NCI-H128 (cell line): ENCODE measurements at regions not wholly inside any gene's neighbourhood (a gene's known extent, or its start where the extent isn't known, plus 50 kb on each side); places are given as distances from the start of the nearest gene placed in this dataset.
"Not testable (repeated sequence)": the region's sequence is repeated elsewhere in the genome, so short reads cannot be mapped to it uniquely, and the experiment has no call there.

ENCODE experiments used
- DNase-seq: peaks from one replicate; lab custom pipeline; 2025; ENCODE audit not compliant: unreplicated experiment; lab: John Stamatoyannopoulos, UW

- no peak for DNase-seq
Observed at GRCh38 chr1:89436856-89437255, 73.0 kb downstream of the GBP6 start.

DNA sequence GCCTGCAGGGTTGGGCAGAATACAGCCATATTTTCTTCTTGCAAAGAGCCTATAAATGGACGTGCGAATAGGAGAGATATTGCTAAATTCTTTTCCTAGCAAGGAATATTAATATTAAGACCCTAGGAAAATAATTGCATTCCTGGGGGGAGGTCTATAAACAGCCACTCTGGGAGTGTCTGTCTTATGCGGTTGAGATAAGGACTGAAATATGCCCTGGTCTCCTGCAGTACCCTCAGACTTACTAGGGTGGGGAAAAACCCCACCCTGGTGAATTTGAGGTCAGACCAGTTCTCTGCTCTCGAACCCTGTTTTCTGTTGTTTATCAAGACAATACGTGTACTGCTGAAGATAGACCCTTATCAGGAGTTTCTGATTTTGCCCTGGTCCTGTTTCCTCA lies 74.4 kb downstream of the GBP6 start:
- not testable (repeated sequence) for DNase-seq

- DNase-seq: no peak
Observed at GRCh38 chr1:89440911-89441310, 77.1 kb downstream of the GBP6 start.

- DNase-seq: no peak
Observed at GRCh38 chr1:89444791-89445190, 79.8 kb upstream of the LRRC8B start.

DNA sequence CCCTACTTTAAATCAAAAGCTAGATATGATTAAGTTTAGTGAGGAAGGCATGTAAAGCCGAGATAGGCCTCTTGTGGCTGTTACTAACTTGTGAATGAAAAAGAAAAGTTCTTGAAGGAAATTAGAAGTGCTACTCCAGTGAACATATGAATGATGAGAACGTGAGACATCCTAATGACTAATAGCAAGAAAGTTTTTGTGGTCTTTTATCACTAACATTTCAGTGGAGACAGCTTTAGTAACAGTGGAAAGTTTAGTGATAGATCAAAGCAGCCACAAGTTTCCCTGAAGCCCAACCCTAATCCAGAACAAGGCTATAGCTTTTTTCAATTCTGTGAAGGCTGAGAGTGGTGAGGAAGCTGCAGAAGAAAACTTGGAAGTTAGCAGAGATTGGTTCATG lies 73.6 kb upstream of the LRRC8B start:
- no peak for DNase-seq

DNA sequence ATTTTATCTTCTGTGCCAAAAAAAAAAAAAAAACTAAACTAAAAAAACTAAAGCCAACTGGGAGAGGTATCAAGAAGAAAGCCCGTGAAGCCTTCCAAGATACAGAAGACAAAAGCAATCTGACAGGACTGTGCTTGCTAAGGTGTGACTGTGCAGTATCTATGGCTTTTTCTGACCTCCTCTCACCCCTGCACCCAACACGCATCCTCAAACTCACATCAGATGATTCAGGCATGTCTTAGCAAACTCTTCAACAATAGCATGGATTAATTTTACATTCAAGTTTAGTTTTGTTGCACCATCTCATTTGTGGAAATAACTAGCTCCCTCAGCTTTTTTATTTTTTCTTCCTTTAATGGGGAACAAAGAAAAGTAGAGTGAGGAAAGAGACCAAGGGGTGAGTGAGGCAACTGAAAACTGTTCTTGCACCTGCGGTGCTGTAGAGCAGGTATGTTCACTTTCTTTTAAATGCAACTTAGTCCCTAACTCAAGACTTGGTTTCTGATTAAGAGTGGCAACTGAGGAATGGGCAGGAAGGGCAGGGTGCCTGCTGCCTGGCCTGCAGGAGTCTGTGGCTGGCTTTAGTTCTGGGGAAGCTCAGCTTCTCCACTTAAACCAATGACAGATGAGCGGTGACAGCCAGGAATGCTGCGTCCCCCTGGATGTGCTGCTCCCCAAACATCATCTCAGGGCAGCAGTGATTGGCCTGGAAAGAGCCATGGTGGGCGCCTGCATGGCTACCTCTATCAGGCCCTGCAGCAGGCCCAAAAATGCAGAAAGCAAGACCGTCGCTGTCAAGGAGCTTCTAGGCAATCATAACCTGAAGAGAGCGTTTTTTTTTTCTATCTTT lies 71.3 kb upstream of the LRRC8B start:
- DNase-seq: no peak

DNA sequence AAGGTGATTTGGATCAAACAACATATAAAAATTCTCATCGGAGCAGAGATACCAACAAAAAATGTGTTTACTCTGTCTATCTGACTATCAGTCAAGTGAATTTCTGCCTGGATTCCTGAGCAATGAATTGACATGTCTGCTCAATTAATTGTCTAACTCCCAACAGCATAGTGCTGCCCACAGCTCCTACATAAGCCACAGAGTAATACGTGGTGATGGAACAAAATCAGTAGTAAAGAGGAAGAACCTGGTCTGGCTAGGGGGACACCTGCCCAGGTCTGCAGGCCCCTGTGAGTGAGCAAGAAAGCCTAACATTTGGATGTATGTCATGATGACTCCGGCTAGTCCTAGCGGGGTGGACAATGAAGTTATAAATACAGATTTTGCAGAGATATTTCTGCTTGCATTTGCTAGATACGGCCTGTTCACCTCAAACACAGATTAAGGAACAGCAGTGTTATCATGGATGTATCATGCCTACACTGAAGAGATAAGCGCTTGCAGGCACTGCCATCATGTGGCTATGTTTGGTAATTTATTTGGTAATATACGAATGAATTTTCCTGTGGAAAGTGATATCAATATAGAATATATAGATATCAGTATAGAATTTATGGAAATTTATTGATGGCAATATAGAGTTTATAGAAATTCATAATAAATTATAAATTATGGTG lies 69.6 kb upstream of the LRRC8B start:
- DNase-seq: peak; percentile 16

GRCh38 chr1:89457046-89457445 lies 67.6 kb upstream of the LRRC8B start:
- no peak for DNase-seq

DNA sequence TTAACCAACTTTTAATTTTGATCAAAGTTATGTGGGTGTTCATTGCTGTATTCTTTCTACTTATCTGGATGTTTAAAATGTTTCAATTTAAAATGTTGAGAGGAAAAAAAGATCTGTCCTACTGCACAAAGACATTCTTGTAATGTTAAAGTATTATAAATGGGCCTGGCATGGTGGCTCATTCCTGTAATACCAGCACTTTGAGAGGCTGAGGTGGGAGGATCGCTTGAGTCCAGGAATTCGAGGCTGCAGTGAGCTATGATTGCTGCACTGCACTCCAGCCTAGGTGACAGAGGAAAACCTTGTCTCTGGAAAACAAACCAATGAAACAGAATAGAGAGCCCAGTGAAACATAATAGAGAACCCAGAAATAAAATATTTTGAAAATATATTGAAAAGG lies 65.5 kb upstream of the LRRC8B start:
- no peak for DNase-seq

DNA sequence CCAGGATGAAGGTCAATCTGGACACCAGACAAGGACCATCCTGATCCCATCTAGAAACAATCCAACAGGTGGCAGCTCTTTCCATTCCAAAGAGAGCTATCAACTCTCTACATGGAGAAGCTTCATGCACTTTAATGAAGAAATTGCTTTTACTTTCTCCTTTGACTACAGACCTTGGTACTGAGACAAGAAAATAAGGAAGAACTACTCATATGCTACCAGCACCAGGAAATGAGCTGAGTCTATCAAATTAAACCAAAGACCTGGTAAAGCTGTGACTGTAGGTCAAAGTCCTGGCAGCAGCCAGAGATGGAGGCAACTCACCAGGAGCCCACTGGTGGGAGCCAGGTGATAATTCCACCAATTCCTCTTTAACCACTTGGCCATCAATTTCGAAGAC lies 64.3 kb upstream of the LRRC8B start:
- no peak for DNase-seq

- DNase-seq: no peak
Observed at GRCh38 chr1:89462250-89462649, 62.4 kb upstream of the LRRC8B start.

DNA sequence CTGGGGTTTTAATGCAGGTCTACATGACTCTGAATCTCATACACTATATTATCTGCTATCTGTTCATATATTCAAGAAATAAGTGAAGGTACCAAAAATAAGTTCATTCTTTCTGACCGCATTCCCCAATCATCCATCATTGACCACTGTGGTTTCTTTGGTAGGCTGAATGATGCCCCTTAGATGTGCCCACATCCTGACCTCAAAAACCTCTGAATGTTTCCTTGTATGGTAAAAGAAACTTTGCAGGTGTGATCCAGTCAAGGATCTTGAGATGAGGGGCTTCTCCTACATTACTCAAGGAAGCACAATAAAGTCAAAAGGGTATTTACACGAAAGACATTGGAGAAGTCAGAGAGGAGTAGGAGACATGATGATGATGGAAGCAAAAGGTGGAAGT lies 60.6 kb upstream of the LRRC8B start:
- DNase-seq: no peak

DNA sequence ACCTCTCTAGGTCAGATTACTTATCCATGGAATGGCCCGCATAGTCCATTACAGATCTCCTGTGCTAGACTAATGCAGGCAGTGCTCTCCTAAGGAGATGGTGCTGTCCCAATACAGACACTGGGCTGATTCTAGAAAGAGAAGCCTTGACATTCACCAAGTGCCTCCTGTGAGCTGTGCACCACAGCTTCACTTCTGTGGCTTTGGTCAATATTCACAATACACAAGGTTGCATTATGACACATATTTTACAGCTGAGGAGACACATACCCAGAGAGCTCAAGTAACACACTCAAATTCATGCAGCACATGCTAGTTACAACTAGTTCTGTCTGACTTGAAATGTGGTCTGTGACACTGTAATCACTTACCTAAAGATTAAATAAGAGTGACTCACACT lies 59.4 kb upstream of the LRRC8B start:
- no peak for DNase-seq

DNA sequence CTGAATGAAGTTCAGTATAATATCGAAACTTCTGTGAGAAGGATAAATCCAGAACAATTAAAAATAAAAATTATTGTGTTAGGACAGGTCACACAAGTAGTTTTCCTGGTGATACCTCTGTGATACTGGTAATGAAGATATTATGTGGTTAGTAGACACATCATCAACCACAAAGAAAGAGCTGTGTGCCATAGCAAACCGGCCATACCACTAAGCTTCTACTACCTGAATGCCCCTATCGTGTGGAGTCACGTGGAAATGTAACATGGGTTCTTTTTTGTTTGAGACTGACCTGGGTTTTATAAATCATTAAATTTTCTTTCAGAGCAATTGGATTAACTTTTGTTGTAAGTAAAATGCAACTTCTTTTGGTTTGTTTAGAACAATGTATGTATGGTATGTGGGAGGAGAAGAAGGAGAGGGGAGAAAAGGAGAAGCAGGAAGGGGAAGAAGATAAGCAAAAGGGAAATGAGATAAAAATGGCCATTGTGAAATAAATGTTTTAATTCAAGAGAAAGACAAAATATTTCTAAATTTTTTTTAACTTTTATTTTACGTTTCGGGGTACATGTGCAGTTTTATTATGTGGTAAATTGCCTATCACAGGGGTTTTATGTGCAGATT lies 58.2 kb upstream of the LRRC8B start:
- DNase-seq: no peak

- DNase-seq: no peak
Observed at GRCh38 chr1:89472253-89472652, 52.4 kb upstream of the LRRC8B start.

DNA sequence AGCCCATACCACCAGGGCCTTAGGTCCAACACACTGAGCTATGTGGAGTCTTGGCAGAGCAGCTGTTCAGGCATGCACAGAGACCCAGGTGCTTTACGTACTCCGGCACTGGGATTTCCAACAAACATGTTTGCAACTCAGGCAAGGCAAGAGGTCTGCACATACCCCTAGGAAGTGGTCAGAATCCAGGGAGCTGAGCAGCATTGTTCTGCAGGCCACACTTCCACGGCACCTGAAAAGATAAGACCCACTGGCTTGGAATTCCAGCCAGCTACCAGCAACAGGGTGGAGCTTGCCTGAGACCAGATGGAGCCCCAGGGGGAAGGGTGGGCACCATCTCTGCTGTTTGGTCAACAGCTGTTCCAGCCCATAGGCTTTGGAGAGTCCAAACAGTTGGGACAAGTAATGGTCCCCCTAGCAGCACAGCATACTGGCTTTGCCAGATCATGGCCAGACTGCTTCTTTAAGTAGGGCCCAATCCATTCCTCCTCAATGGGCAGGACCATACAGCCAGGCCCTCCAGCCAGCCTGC lies 51.7 kb upstream of the LRRC8B start:
- no peak for DNase-seq
